ENCODE measurements at regions not wholly inside any gene's neighbourhood (a gene's known extent, or its start where the extent isn't known, plus 50 kb on each side); places are given as distances from the start of the nearest gene placed in this dataset.

- Histone ChIP-seq H4K20me1 (ENCODE audit: insufficient read depth) (no peaks in the 10 kb centered on the region), H3F3A (ENCODE audit: insufficient read depth, low read depth) (no peaks in the 10 kb centered on the region), H3K27me3 (ENCODE audit: insufficient read depth, low read depth) (no peaks in the 10 kb centered on the region), H3K27ac (no peak overlapping the region), H3K9me2 (ENCODE audit: insufficient read depth) (no peaks in the 10 kb centered on the region), H3K4me3 (no peak overlapping the region), H3K79me2 (ENCODE audit: low read depth) (no peaks in the 10 kb centered on the region), H3K4me1 (replicated peaks; ENCODE audit: insufficient read depth) (no peaks in the 10 kb centered on the region), H3K4me2 (no peak overlapping the region), H3K9me3 (ENCODE audit: insufficient read depth, low read depth) (no peaks in the 10 kb centered on the region), H3K36me3 (ENCODE audit: low read depth) (no peaks in the 10 kb centered on the region), H2AFZ (no peak overlapping the region)
- no peak for DNase-seq
- POLR2A ChIA-PET (ENCODE audit: unreplicated experiment), result no interaction called here
- CTCF ChIA-PET, result no interaction called here
- BruUV-seq (replicated peaks), result no TSS peak
- TF ChIP-seq EZH2 (IDR thresholded peaks at IDR 0.05; ENCODE audit: low read depth), result no peak
- TF ChIP-seq CTCF (conservative IDR thresholded peaks at IDR 0.05), result no peak
- intact Hi-C loops (cut with micrococcal nuclease; ENCODE audit: unreplicated experiment), result no loop called here
Measured at GRCh38 chr9:87294126-87294525, 203.5 kb upstream of the DAPK1 start.

GRCh38 chr9:87300915-87301314, 196.8 kb upstream of the DAPK1 start:
- H3F3A ChIP-seq (ENCODE audit: insufficient read depth, low read depth), result no peaks in the 10 kb centered on the region
- H3K27ac ChIP-seq, result no peak overlapping the region
- no peaks in the 10 kb centered on the region for H3K36me3 ChIP-seq (ENCODE audit: low read depth)
- no peaks in the 10 kb centered on the region for H3K4me1 ChIP-seq (replicated peaks; ENCODE audit: insufficient read depth)
- no peak overlapping the region for H2AFZ ChIP-seq
- no peaks in the 10 kb centered on the region for H3K9me3 ChIP-seq (ENCODE audit: insufficient read depth, low read depth)
- H3K79me2 ChIP-seq (ENCODE audit: low read depth), result no peaks in the 10 kb centered on the region
- no peak overlapping the region for H3K4me3 ChIP-seq
- H3K9me2 ChIP-seq (ENCODE audit: insufficient read depth), result no peaks in the 10 kb centered on the region
- H3K4me2 ChIP-seq, result no peak overlapping the region
- DNase-seq, result no peak
- no peak for TF ChIP-seq EZH2 (IDR thresholded peaks at IDR 0.05; ENCODE audit: low read depth)
- no peak for TF ChIP-seq CTCF (conservative IDR thresholded peaks at IDR 0.05)
- intact Hi-C loops (cut with micrococcal nuclease; ENCODE audit: unreplicated experiment), result no loop called here
- no peaks in the 10 kb centered on the region for H3K27me3 ChIP-seq (ENCODE audit: insufficient read depth, low read depth)
- H4K20me1 ChIP-seq (ENCODE audit: insufficient read depth), result no peaks in the 10 kb centered on the region
- no TSS peak for BruUV-seq (replicated peaks)
- ChIA-PET CTCF (no interaction called here), POLR2A (ENCODE audit: unreplicated experiment) (no interaction called here)

- DNase-seq, result no peak
- CTCF ChIA-PET, result interaction anchor here (0.6 kb wide), 1 partner anchor 1327 kb away, joined by 3 read pairs; no protein-coding TSS in a partner anchor
- Histone ChIP-seq H4K20me1 (ENCODE audit: insufficient read depth) (no peaks in the 10 kb centered on the region), H3K27ac (no peak overlapping the region), H3F3A (ENCODE audit: insufficient read depth, low read depth) (no peaks in the 10 kb centered on the region), H3K4me1 (replicated peaks; ENCODE audit: insufficient read depth) (no peaks in the 10 kb centered on the region), H3K9me3 (ENCODE audit: insufficient read depth, low read depth) (no peaks in the 10 kb centered on the region), H3K36me3 (ENCODE audit: low read depth) (no peaks in the 10 kb centered on the region), H3K4me2 (no peak overlapping the region), H3K79me2 (ENCODE audit: low read depth) (no peaks in the 10 kb centered on the region), H2AFZ (no peak overlapping the region), H3K9me2 (ENCODE audit: insufficient read depth) (no peaks in the 10 kb centered on the region), H3K27me3 (ENCODE audit: insufficient read depth, low read depth) (no peaks in the 10 kb centered on the region), H3K4me3 (no peak overlapping the region)
- intact Hi-C loops (cut with micrococcal nuclease; ENCODE audit: unreplicated experiment), result no loop called here
- TF ChIP-seq CTCF (conservative IDR thresholded peaks at IDR 0.05) (no peak), EZH2 (IDR thresholded peaks at IDR 0.05; ENCODE audit: low read depth) (no peak)
- no TSS peak for BruUV-seq (replicated peaks)
- POLR2A ChIA-PET (ENCODE audit: unreplicated experiment), result no interaction called here
Measured at GRCh38 chr9:87301371-87301770, 196.3 kb upstream of the DAPK1 start.
